NCI-H345 (cell line): ENCODE measurements at regions not wholly inside any gene's neighbourhood (a gene's known extent, or its start where the extent isn't known, plus 50 kb on each side); places are given as distances from the start of the nearest gene placed in this dataset.
A peak's percentile ranks its signal among the peaks of the same experiment; 100 is the strongest.
"Not testable (repeated sequence)": the region's sequence is repeated elsewhere in the genome, so short reads cannot be mapped to it uniquely, and the experiment has no call there.

Source experiments
- DNase-seq: peaks from one replicate; lab custom pipeline; 2025; lab: John Stamatoyannopoulos, UW

GRCh38 chr2:145919477-145919876 is 1399.6 kb upstream of the ZEB2 start:
- DNase-seq: no peak

- DNase-seq: no peak
Observed at GRCh38 chr2:145918951-145919350, 1399.0 kb upstream of the ZEB2 start.

GRCh38 chr2:145916799-145917198 is 1396.9 kb upstream of the ZEB2 start:
- no peak for DNase-seq

- DNase-seq: no peak
Observed at GRCh38 chr2:145914716-145915115, 1394.8 kb upstream of the ZEB2 start.

- DNase-seq: no peak
Observed at GRCh38 chr2:145910416-145910815, 1390.5 kb upstream of the ZEB2 start.

GRCh38 chr2:145909766-145910165 is 1389.8 kb upstream of the ZEB2 start:
- no peak for DNase-seq

GRCh38 chr2:145909175-145909755 is 1389.3 kb upstream of the ZEB2 start:
- no peak for DNase-seq

GRCh38 chr2:145906354-145906753 is 1386.4 kb upstream of the ZEB2 start:
- no peak for DNase-seq

- no peak for DNase-seq
Observed at GRCh38 chr2:145905371-145905770, 1385.5 kb upstream of the ZEB2 start.

GRCh38 chr2:145897151-145897550 is 1377.2 kb upstream of the ZEB2 start:
- no peak for DNase-seq

- no peak for DNase-seq
Observed at GRCh38 chr2:145887915-145888314, 1368.0 kb upstream of the ZEB2 start.

GRCh38 chr2:145880997-145881396 is 1361.1 kb upstream of the ZEB2 start:
- DNase-seq: not testable (repeated sequence)

GRCh38 chr2:145875016-145875415 is 1355.1 kb upstream of the ZEB2 start:
- DNase-seq: no peak

- DNase-seq: no peak
Observed at GRCh38 chr2:145874466-145874865, 1354.5 kb upstream of the ZEB2 start.

GRCh38 chr2:145864501-145864900 is 1344.6 kb upstream of the ZEB2 start:
- DNase-seq: no peak

- no peak for DNase-seq
Observed at GRCh38 chr2:145861940-145862339, 1342.0 kb upstream of the ZEB2 start.

GRCh38 chr2:145860083-145860482 is 1340.2 kb upstream of the ZEB2 start:
- DNase-seq: no peak

GRCh38 chr2:145855142-145855541 is 1335.2 kb upstream of the ZEB2 start:
- no peak for DNase-seq

GRCh38 chr2:145854039-145854755 is 1334.3 kb upstream of the ZEB2 start:
- no peak for DNase-seq

GRCh38 chr2:145851730-145852129 is 1331.8 kb upstream of the ZEB2 start:
- DNase-seq: no peak

- DNase-seq: peak; percentile 6
Observed at GRCh38 chr2:145849466-145849865, 1329.5 kb upstream of the ZEB2 start.

GRCh38 chr2:145846982-145847381 is 1327.1 kb upstream of the ZEB2 start:
- no peak for DNase-seq

- no peak for DNase-seq
Observed at GRCh38 chr2:145845923-145846322, 1326.0 kb upstream of the ZEB2 start.
